Prostate gland (tissue), 2 donors: ENCODE measurements at regions not wholly inside any gene's neighbourhood (a gene's known extent, or its start where the extent isn't known, plus 50 kb on each side); places are given as distances from the start of the nearest gene placed in this dataset.

Source experiments
- DNase-seq: peaks from one replicate; pipeline ENCODE4 v3.0.0-alpha.2; 2019; ENCODE audit warnings: low spot score
- H3K27ac ChIP-seq, 2 donors: fragments of 200-600 bp; sonication (generic); 2 replicates each; pipeline ENCODE4 v1.5.1; 2017 to 2019
- H3K27me3 ChIP-seq: fragments of 200-600 bp; sonication (generic); replicated peaks from 2 replicates; pipeline ENCODE4 v1.5.1; 2019; ENCODE audit not compliant: insufficient read depth
- H3K36me3 ChIP-seq, 2 donors: fragments of 200-600 bp; sonication (generic); 1 replicate in 1 of 2; 2 replicates in 1 of 2; pipeline versions ENCODE4 v1.5.1 to v1.8.1; 2017 to 2019
- H3K4me1 ChIP-seq: fragments of 200-600 bp; sonication (generic); replicated peaks from 2 replicates; pipeline ENCODE4 v1.5.1; 2019
- H3K4me3 ChIP-seq, 2 donors: fragments of 200-600 bp; sonication (generic); 2 replicates each; pipeline ENCODE4 v1.5.1; 2017 to 2019
- H3K9me3 ChIP-seq: fragments of 200-600 bp; sonication (generic); 2 replicates; pipeline ENCODE4 v1.5.1; 2017
- POLR2A ChIP-seq: fragments of 450-650 bp; IDR thresholded peaks from one replicate; pipeline ENCODE4 v1.6.1; 2016; ENCODE audit warnings: antibody characterized with exemption, mild to moderate bottlenecking
- POLR2AphosphoS5 ChIP-seq: sonication (generic); formaldehyde crosslinking; IDR thresholded peaks from one replicate; pipeline ENCODE4 v1.6.1; 2017; ENCODE audit warnings: antibody characterized with exemption
- WGBS: methylation state at CpG from one replicate; pipeline ENCODE4 v1.1.5; 2018; 5-methylcytosine and 5-hydroxymethylcytosine counted together
- intact Hi-C: fragments of 100-400 bp; cut with DNase I; formaldehyde crosslinking; loops from one replicate; pipeline ENCODE4 v1.14.2; 2022
- TF ChIP-seq, protein P1 (sequence below), 4 experiments: fragments of 200-600 bp in 2 of 4; fragments of 450-650 bp in 2 of 4; sonication (generic) in 2 of 4; IDR thresholded peaks; 1 replicate in 3 of 4; 2 replicates in 1 of 4; pipeline ENCODE4 v1.5.1; 2016 to 2019; ENCODE audit warnings: antibody characterized with exemption in 4 of 4, mild to moderate bottlenecking in 2 of 4, moderate library complexity in 2 of 4

DNA sequence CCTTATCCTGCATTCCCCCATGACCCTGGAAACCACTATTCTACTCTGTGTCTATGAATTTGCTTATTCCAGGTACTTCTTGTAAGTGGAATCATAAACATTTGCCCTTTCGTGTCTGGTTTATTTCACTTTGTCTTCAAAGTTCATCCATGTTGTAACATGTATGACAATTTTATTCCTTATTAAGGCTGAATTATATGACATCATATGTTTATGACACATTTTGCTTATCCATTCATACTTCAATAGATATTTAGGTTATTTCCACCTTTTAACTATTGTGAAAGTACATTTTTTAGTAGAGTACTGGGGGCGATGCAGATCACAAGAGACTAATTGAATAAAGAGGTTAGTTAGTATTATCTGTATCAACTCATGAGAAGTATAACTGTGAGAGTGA is 591.6 kb downstream of the UTRN start:
- no peak for DNase-seq
- no peaks in the 10 kb centered on the region for H3K36me3 ChIP-seq
- no peaks in the 10 kb centered on the region for H3K9me3 ChIP-seq
- no peak overlapping the region for H3K4me3 ChIP-seq
- H3K27ac ChIP-seq, result no peak overlapping the region
- TF ChIP-seq POLR2A (no peak), POLR2AphosphoS5 (no peak)
- TF ChIP-seq, protein P1, sequence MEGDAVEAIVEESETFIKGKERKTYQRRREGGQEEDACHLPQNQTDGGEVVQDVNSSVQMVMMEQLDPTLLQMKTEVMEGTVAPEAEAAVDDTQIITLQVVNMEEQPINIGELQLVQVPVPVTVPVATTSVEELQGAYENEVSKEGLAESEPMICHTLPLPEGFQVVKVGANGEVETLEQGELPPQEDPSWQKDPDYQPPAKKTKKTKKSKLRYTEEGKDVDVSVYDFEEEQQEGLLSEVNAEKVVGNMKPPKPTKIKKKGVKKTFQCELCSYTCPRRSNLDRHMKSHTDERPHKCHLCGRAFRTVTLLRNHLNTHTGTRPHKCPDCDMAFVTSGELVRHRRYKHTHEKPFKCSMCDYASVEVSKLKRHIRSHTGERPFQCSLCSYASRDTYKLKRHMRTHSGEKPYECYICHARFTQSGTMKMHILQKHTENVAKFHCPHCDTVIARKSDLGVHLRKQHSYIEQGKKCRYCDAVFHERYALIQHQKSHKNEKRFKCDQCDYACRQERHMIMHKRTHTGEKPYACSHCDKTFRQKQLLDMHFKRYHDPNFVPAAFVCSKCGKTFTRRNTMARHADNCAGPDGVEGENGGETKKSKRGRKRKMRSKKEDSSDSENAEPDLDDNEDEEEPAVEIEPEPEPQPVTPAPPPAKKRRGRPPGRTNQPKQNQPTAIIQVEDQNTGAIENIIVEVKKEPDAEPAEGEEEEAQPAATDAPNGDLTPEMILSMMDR (IDR thresholded peaks at IDR 0.05), result no peak
- 96% methylated on average over 2 of the region's 2 CpGs for WGBS
- intact Hi-C loops, result no loop called here
- no peaks in the 10 kb centered on the region for H3K27me3 ChIP-seq
- H3K4me1 ChIP-seq, result no peaks in the 10 kb centered on the region

DNA sequence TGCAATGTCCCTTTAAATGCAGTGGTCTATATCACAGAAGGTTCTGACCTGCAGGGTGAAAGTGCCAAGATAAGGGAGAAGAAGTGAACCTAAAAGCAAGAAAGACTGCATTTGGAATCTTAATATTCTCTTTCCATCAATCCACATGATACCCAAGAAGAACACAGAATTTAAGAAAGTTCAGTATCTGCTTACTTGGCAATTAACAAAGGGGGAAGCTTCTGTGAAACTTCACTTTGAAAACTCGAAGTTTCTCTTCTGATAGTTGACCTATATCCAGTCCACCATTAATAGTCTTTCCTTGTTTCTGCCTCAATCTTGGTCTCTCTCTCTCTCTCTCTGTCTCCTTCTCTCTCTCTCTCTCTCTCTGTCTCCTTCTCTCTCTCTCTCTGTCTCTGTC is 592.0 kb downstream of the UTRN start:
- Histone ChIP-seq H3K27ac (no peak overlapping the region), H3K9me3 (no peaks in the 10 kb centered on the region), H3K4me3 (no peak overlapping the region), H3K4me1 (no peaks in the 10 kb centered on the region), H3K36me3 (no peaks in the 10 kb centered on the region), H3K27me3 (no peaks in the 10 kb centered on the region)
- DNase-seq, result no peak
- intact Hi-C loops, result no loop called here
- TF ChIP-seq POLR2AphosphoS5, result no peak
- TF ChIP-seq, protein P1 (IDR thresholded peaks at IDR 0.05), result no peak
- no peak for TF ChIP-seq POLR2A
- WGBS, result 65% methylated on average over 1 of the region's 1 CpG

DNA sequence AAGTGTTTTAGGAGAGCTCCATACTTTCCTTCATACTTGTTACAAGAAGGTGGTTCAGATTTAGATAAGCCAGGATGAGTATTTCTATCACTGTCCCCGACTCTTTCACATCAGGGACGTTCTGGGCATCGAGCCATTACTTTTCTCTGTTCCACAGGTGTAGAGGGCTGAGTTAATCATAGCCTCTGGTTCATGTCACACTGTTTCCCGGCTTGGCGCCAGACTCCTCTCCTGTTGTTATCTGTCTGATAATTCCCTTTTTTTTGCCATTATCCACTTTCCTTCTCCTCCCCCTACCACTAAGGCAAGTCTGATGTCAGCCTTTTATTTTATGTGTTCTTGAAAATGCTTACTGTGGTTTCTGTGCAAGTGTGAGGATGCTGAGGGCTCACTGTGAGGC is 593.4 kb downstream of the UTRN start:
- H3K36me3 ChIP-seq, result no peaks in the 10 kb centered on the region
- no peaks in the 10 kb centered on the region for H3K4me1 ChIP-seq
- H3K4me3 ChIP-seq, result no peak overlapping the region
- 24% methylated on average over 5 of the region's 5 CpGs for WGBS
- H3K27me3 ChIP-seq, result no peaks in the 10 kb centered on the region
- TF ChIP-seq, protein P1 (IDR thresholded peaks at IDR 0.05), result no peak
- TF ChIP-seq POLR2A (no peak), POLR2AphosphoS5 (no peak)
- intact Hi-C loops, result no loop called here
- H3K9me3 ChIP-seq, result no peaks in the 10 kb centered on the region
- DNase-seq, result no peak
- H3K27ac ChIP-seq, result no peak overlapping the region

DNA sequence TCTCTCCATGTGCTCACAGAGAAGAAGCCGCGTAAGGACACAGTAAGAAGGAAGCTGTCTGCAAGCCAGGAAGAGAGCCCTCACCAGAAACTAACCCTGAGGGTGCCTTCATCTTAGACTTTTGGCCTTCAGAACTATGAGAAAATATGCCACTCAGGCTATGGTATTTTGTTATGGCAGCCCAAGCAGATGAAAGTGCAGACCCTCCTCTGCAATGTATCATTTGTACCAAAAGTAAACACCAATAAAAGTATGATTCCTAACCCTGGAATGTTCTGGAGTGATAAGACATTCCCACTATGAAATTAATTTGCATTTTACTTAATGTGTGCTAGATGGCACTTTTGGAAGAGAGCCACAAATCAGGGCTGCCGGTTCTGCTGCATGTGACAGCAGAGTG is 594.3 kb downstream of the UTRN start:
- Histone ChIP-seq H3K4me1 (no peaks in the 10 kb centered on the region), H3K27ac (no peak overlapping the region), H3K9me3 (no peaks in the 10 kb centered on the region), H3K27me3 (no peaks in the 10 kb centered on the region), H3K36me3 (no peaks in the 10 kb centered on the region), H3K4me3 (no peak overlapping the region)
- DNase-seq, result no peak
- 34% methylated on average over 3 of the region's 3 CpGs for WGBS
- TF ChIP-seq POLR2AphosphoS5 (no peak), POLR2A (no peak)
- TF ChIP-seq, protein P1 (IDR thresholded peaks at IDR 0.05), result no peak
- intact Hi-C loops, result no loop called here

DNA sequence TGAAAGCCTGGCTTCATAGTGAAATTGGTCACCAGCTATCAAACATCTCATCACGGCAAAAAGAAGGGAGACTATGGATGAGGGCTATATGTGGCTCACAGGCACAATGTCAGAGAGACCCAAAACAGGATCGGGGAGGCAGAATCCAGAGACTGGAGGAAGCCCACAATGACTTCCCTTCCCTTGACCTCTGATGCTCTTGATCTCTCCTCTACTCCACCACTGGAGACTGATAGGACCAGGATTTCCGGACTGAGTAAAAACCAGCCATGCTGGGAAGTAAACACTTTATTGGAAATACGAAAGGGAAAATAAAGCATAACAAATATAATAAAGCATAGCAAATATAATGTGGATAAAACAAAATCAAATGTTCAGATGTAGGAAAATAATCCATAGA is 597.3 kb downstream of the UTRN start:
- DNase-seq, result no peak
- TF ChIP-seq POLR2A, result no peak
- TF ChIP-seq, protein P1 (IDR thresholded peaks at IDR 0.05), result no peak
- no peak for TF ChIP-seq POLR2AphosphoS5
- H3K27ac ChIP-seq, result no peak overlapping the region
- no peaks in the 10 kb centered on the region for H3K9me3 ChIP-seq
- H3K4me3 ChIP-seq, result no peak overlapping the region
- H3K27me3 ChIP-seq, result no peaks in the 10 kb centered on the region
- WGBS, result 95% methylated on average over 4 of the region's 4 CpGs
- no peaks in the 10 kb centered on the region for H3K36me3 ChIP-seq
- H3K4me1 ChIP-seq, result no peaks in the 10 kb centered on the region
- intact Hi-C loops, result no loop called here
